ENCODE measurements at regions not wholly inside any gene's neighbourhood (a gene's known extent, or its start where the extent isn't known, plus 50 kb on each side); places are given as distances from the start of the nearest gene placed in this dataset.

- DNase-seq, result no peak
These were observed 373.1 kb downstream of the CSNK1G3 start for GRCh38 chr5:123885081-123885480.

GRCh38 chr5:123882965-123883345 is 371.0 kb downstream of the CSNK1G3 start:
- DNase-seq, result no peak

GRCh38 chr5:123882319-123882964 is 370.5 kb downstream of the CSNK1G3 start:
- DNase-seq, result no peak

- DNase-seq, result no peak
These were observed 369.8 kb downstream of the CSNK1G3 start for GRCh38 chr5:123881759-123882244.

GRCh38 chr5:123880875-123881274 is 368.9 kb downstream of the CSNK1G3 start:
- DNase-seq, result no peak

- DNase-seq, result no peak
These were observed 367.1 kb downstream of the CSNK1G3 start for GRCh38 chr5:123879071-123879470.

- DNase-seq, result no peak
These were observed 364.4 kb downstream of the CSNK1G3 start for GRCh38 chr5:123876276-123876790.

GRCh38 chr5:123875561-123876275 is 363.7 kb downstream of the CSNK1G3 start:
- DNase-seq, result no peak

- no peak for DNase-seq
These were observed 362.7 kb downstream of the CSNK1G3 start for GRCh38 chr5:123874600-123875201.

- DNase-seq, result no peak
These were observed 361.9 kb downstream of the CSNK1G3 start for GRCh38 chr5:123873846-123874245.

- DNase-seq, result no peak
These were observed 359.4 kb downstream of the CSNK1G3 start for GRCh38 chr5:123871373-123871772.

GRCh38 chr5:123868881-123869280 is 356.9 kb downstream of the CSNK1G3 start:
- no peak for DNase-seq

- DNase-seq, result no peak
These were observed 356.3 kb downstream of the CSNK1G3 start for GRCh38 chr5:123868267-123868666.

GRCh38 chr5:123865641-123866040 is 353.7 kb downstream of the CSNK1G3 start:
- no peak for DNase-seq

GRCh38 chr5:123864578-123864977 is 352.6 kb downstream of the CSNK1G3 start:
- no peak for DNase-seq

- no peak for DNase-seq
These were observed 347.0 kb downstream of the CSNK1G3 start for GRCh38 chr5:123858938-123859337.

GRCh38 chr5:123856766-123857165 is 344.8 kb downstream of the CSNK1G3 start:
- no peak for DNase-seq

GRCh38 chr5:123855609-123856008 is 343.6 kb downstream of the CSNK1G3 start:
- no peak for DNase-seq

GRCh38 chr5:123845356-123846100 is 333.6 kb downstream of the CSNK1G3 start:
- no peak for DNase-seq

- DNase-seq, result no peak
These were observed 332.9 kb downstream of the CSNK1G3 start for GRCh38 chr5:123844873-123845272.

GRCh38 chr5:123835421-123835820 is 323.4 kb downstream of the CSNK1G3 start:
- DNase-seq, result no peak

- no peak for DNase-seq
These were observed 318.6 kb downstream of the CSNK1G3 start for GRCh38 chr5:123830575-123830974.

GRCh38 chr5:123827811-123828210 is 315.8 kb downstream of the CSNK1G3 start:
- DNase-seq, result no peak

Measured in activated CD4-positive, alpha-beta T cell treated with anti-CD3 and anti-CD28 coated beads, Interleukin-2, amount 50 U/mL, for 1 hour (primary cell).